RWPE1 (cell line): ENCODE measurements at regions not wholly inside any gene's neighbourhood (a gene's known extent, or its start where the extent isn't known, plus 50 kb on each side); places are given as distances from the start of the nearest gene placed in this dataset.

ENCODE experiments used
- CTCF ChIA-PET: fragments of 350-600 bp; sonication (Branson Sonifier 250); formaldehyde crosslinking; extraction: SDS; loops from one replicate; lab custom pipeline; 2021; lab: Yijun Ruan, JAX
- POLR2A ChIA-PET: fragments of 400-600 bp; formaldehyde crosslinking; extraction: SDS; loops from one replicate; lab custom pipeline; 2020; ENCODE audit warnings: antibody characterized with exemption; ENCODE audit not compliant: low non-redundant PET; lab: Yijun Ruan, JAX
- DNase-seq: peaks from one replicate; pipeline ENCODE4 v3.0.0; 2012; ENCODE audit warnings: low spot score
- H3K27ac ChIP-seq: fragments of 450-650 bp; 2 replicates; pipeline ENCODE4 v1.5.1; 2017
- TF ChIP-seq, protein P1 (sequence below): fragments of 450-650 bp; conservative IDR thresholded peaks from 2 replicates; pipeline ENCODE4 v1.5.1; 2017; ENCODE audit warnings: low read depth, mild to moderate bottlenecking

DNA sequence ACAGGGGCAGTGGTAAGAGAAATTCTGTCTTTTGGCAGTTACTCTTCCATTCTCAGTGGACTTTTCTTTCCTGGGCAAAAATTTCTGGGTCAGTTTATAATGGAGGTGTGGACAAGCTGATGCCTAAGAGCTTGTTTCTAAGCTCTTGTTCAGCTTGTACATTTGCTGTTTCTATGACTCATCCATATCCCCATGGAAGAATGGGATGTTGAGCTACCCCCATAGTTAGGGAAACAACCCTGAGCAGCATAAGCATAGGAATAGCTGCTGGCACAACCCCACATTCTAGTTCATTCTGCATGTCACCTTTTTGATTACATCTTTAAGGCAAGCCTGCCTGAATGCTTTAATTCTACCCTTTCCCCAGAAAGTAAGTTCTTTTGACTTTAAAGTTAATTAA lies 173.3 kb downstream of the PSAT1 start:
- ChIA-PET CTCF (interaction anchor here (1.2 kb wide), 1 partner anchor 100 kb away, joined by 3 read pairs; no protein-coding TSS in a partner anchor), POLR2A (no interaction called here)
- no peak overlapping the region for H3K27ac ChIP-seq
- TF ChIP-seq, protein P1, sequence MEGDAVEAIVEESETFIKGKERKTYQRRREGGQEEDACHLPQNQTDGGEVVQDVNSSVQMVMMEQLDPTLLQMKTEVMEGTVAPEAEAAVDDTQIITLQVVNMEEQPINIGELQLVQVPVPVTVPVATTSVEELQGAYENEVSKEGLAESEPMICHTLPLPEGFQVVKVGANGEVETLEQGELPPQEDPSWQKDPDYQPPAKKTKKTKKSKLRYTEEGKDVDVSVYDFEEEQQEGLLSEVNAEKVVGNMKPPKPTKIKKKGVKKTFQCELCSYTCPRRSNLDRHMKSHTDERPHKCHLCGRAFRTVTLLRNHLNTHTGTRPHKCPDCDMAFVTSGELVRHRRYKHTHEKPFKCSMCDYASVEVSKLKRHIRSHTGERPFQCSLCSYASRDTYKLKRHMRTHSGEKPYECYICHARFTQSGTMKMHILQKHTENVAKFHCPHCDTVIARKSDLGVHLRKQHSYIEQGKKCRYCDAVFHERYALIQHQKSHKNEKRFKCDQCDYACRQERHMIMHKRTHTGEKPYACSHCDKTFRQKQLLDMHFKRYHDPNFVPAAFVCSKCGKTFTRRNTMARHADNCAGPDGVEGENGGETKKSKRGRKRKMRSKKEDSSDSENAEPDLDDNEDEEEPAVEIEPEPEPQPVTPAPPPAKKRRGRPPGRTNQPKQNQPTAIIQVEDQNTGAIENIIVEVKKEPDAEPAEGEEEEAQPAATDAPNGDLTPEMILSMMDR, result no peak
- no peak for DNase-seq

DNA sequence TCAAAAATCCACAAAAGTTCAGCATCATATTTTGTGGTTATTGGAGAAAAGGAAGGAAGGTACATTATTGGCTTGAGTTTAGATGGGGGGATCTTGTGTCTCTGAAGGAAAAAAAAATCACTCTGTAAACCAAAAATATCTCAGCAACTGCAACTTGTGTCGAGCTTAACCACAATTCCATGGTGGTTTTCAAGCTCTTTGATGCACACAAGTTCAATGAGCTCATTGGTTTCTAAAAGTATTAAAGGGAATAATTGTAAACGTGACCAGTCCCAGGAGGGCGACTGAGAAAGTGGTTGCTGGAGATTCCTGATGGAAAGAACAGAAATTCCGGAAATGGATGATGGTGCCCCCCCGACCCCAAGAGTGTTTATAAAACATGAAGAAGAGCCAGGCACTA lies 173.8 kb downstream of the PSAT1 start:
- no peak overlapping the region for H3K27ac ChIP-seq
- TF ChIP-seq, protein P1, result no peak
- ChIA-PET CTCF (interaction anchor here (0.6 to 1.2 kb wide), 2 partner anchors 97 to 100 kb away, joined by 3 read pairs; no protein-coding TSS in a partner anchor), POLR2A (no interaction called here)
- DNase-seq, result no peak

DNA sequence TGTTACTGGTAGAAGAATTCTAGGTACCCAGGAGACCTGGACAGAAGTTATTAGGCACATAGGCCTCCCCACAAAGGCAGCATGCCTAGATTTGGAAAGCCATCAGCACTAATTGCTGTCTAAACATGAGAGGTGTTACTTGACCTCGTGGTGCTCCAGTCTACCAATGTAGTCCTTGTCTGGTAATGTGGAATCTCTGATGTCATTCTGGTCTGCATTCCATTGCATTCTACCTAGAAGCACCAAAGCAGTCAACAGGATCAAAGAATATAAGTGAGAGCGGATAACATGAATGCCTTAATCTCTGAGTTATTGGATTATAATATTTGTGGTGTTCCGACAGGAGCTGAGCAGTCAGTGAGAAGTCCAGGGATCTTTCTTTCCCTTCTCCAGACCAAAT lies 175.2 kb downstream of the PSAT1 start:
- TF ChIP-seq, protein P1, result no peak
- DNase-seq, result no peak
- CTCF ChIA-PET, result no interaction called here
- POLR2A ChIA-PET, result no interaction called here
- H3K27ac ChIP-seq, result no peak overlapping the region

DNA sequence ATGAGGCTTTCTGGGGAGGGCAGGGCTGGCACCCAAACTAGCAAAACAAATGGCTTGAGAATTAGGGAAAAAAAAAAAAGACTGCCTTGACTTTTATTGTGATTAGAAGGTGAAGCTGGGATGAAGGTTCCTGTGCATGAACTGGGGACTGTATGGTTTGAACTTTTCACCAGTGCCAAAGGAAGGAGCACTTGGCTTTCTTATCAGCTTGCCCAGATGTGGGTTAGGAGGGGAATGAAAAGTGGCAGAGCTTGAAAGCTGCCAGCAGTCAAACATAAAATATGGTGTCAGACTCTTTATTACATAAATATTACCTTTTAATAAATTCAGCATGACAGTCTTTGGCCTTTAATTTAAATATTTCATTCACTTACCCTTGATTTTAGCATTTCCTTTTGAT lies 182.5 kb downstream of the PSAT1 start:
- CTCF ChIA-PET, result no interaction called here
- DNase-seq, result no peak
- TF ChIP-seq, protein P1, result no peak

DNA sequence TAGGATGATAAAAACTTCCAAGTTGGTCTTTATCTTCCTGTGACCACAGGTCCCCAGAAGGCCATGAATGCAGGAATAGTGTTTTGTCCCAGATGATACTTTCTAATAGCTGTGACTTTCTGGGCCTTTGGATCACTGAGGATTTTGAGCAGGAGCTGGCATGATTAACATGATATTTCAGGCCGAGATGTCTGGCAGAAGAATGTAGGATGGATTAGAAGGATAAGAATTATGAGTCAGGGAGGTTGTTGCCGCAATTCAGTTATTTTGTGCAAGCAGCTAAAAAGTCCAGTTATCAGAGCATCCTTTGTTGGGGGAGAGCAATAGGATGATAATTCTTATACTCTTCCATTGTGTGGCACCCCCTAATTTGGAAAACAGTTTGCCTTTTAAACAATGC lies 189.7 kb downstream of the PSAT1 start:
- TF ChIP-seq, protein P1, result no peak
- POLR2A ChIA-PET, result interaction anchor here (0.6 kb wide), 1 partner anchor 1086 kb away, joined by 3 read pairs; no protein-coding TSS in a partner anchor
- DNase-seq, result no peak
- no peak overlapping the region for H3K27ac ChIP-seq
- CTCF ChIA-PET, result no interaction called here

More for the DNA sequence above, 182.5 kb downstream of the PSAT1 start:
- POLR2A ChIA-PET, result no interaction called here
- H3K27ac ChIP-seq, result no peak overlapping the region

DNA sequence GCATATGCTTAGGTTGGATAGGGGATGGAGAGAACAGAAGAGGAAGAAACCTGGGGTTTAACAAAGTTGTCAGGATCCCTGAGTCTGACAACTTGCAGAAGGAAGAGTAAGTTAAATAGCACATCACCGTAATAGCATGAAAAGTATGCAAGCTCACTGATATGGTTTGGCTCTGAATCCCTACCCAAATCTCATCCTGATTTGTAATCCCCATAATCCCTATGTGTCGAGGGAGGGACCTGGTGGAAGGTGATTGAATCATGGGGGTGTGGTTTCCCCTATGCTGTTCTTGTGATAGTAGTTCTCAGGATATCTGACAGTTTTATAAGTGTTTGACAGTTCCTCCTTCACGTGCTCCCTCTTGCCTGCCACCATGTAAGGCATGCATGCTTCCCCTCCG lies 193.3 kb downstream of the PSAT1 start:
- TF ChIP-seq, protein P1, result no peak

More for the DNA sequence above, 193.3 kb downstream of the PSAT1 start:
- no peak overlapping the region for H3K27ac ChIP-seq
- ChIA-PET CTCF (no interaction called here), POLR2A (no interaction called here)
- DNase-seq, result no peak
